Upper lobe of left lung (tissue), 4 donors: ENCODE measurements at regions not wholly inside any gene's neighbourhood (a gene's known extent, or its start where the extent isn't known, plus 50 kb on each side); places are given as distances from the start of the nearest gene placed in this dataset.

Experiments used
- EP300 ChIP-seq, 4 donors: sonication (generic); formaldehyde crosslinking; IDR thresholded peaks; one replicate each; pipeline ENCODE4 v1.5.1; 2017; ENCODE audit warnings: antibody characterized with exemption in 4 of 4, control low read depth in 2 of 4
- POLR2A ChIP-seq, 4 donors: fragments of 450-650 bp; IDR thresholded peaks; one replicate each; pipeline ENCODE4 v1.5.1; 2016 to 2017; ENCODE audit warnings: antibody characterized with exemption in 4 of 4, mild to moderate bottlenecking in 2 of 4
- POLR2AphosphoS5 ChIP-seq, 2 donors: sonication (generic); formaldehyde crosslinking; IDR thresholded peaks; one replicate each; pipeline ENCODE4 v1.5.1; 2017; ENCODE audit warnings: antibody characterized with exemption in 2 of 2
- TF ChIP-seq, protein P1 (sequence below), 6 experiments: fragments of 450-650 bp in 4 of 6; fragments of 200-600 bp in 2 of 6; sonication (generic) in 2 of 6; IDR thresholded peaks; one replicate each; pipeline ENCODE4 v1.5.1; 2016 to 2019; ENCODE audit warnings: antibody characterized with exemption in 6 of 6

DNA sequence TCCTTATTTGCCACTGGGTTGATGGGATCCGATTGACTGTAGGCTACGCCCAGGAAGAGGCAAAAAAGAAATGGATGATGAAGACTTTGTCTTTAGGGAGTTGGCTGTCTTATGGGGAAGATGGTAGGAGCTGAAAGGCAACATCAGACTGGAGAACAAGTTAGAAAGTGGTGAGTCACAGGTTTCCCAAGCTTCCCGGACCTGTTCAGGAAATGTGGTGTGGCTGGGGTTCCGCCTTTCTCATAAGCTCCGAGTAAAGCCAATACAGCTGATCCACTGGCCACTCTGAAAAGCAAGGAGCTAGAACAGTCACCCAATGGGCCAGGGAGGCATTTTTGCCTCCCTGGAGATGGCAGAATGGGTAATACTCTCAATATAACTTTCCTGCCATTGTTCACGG, 194.5 kb downstream of the SNX19 start:
- TF ChIP-seq, protein P1, sequence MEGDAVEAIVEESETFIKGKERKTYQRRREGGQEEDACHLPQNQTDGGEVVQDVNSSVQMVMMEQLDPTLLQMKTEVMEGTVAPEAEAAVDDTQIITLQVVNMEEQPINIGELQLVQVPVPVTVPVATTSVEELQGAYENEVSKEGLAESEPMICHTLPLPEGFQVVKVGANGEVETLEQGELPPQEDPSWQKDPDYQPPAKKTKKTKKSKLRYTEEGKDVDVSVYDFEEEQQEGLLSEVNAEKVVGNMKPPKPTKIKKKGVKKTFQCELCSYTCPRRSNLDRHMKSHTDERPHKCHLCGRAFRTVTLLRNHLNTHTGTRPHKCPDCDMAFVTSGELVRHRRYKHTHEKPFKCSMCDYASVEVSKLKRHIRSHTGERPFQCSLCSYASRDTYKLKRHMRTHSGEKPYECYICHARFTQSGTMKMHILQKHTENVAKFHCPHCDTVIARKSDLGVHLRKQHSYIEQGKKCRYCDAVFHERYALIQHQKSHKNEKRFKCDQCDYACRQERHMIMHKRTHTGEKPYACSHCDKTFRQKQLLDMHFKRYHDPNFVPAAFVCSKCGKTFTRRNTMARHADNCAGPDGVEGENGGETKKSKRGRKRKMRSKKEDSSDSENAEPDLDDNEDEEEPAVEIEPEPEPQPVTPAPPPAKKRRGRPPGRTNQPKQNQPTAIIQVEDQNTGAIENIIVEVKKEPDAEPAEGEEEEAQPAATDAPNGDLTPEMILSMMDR (IDR thresholded peaks at IDR 0.05) = no peak
- no peak for TF ChIP-seq POLR2A (IDR thresholded peaks at IDR 0.05)
- TF ChIP-seq EP300 (IDR thresholded peaks at IDR 0.05) = no peak
- no peak for TF ChIP-seq POLR2AphosphoS5 (IDR thresholded peaks at IDR 0.05)
